DND-41 (cell line): ENCODE measurements at regions not wholly inside any gene's neighbourhood (a gene's known extent, or its start where the extent isn't known, plus 50 kb on each side); places are given as distances from the start of the nearest gene placed in this dataset.

Source experiments
- ATAC-seq: fragments of 200-7000 bp; cut with Tn5 transposase; 3 replicates; pipeline ENCODE4 v1.9.1; 2021; ENCODE audit warnings: low read depth; ENCODE audit not compliant: insufficient read depth
- DNase-seq: peaks from one replicate; pipeline ENCODE4 v3.0.0-alpha.2; 2020
- H2AFZ ChIP-seq: 2 replicates; pipeline ENCODE4 v1.6.0; 2012; ENCODE audit warnings: low read depth, low read length
- H3K27ac ChIP-seq: 2 replicates; pipeline ENCODE4 v1.5.1; 2012; ENCODE audit warnings: low read length, inconsistent platforms
- H3K27me3 ChIP-seq: fragments of 200-600 bp; sonication (generic); 2 replicates; pipeline ENCODE4 v1.6.0; 2012; ENCODE audit warnings: low read length, mild to moderate bottlenecking, inconsistent platforms; ENCODE audit not compliant: insufficient read depth, poor library complexity
- H3K36me3 ChIP-seq: 2 replicates; pipeline ENCODE4 v1.5.1; 2012; ENCODE audit warnings: low read length, inconsistent platforms; ENCODE audit not compliant: insufficient read depth
- H3K4me1 ChIP-seq: 2 replicates; pipeline ENCODE4 v1.5.1; 2012; ENCODE audit warnings: mild to moderate bottlenecking, low read length; ENCODE audit not compliant: insufficient read depth
- H3K4me2 ChIP-seq: 2 replicates; pipeline ENCODE4 v1.6.0; 2012; ENCODE audit warnings: mild to moderate bottlenecking, moderate library complexity, low read length, inconsistent platforms; ENCODE audit not compliant: insufficient read depth
- H3K4me3 ChIP-seq, 2 experiments: fragments of 200-600 bp in 1 of 2; shearing (Covaris generic) in 1 of 2; 2 replicates each; pipeline ENCODE4 v1.5.1; 2012 to 2016; ENCODE audit warnings: inconsistent platforms in 2 of 2, low read length in 2 of 2, mild to moderate bottlenecking in 2 of 2, low read depth in 1 of 2, moderate library complexity in 1 of 2
- H3K79me2 ChIP-seq: 2 replicates; pipeline ENCODE4 v1.6.0; 2012; ENCODE audit warnings: low read length, inconsistent platforms; ENCODE audit not compliant: insufficient read depth
- H3K9ac ChIP-seq: 2 replicates; pipeline ENCODE4 v1.6.0; 2012; ENCODE audit warnings: low read depth, mild to moderate bottlenecking, inconsistent platforms, low read length, moderate library complexity
- H3K9me3 ChIP-seq: 2 replicates; pipeline ENCODE4 v1.5.1; 2012; ENCODE audit warnings: low read length, moderate library complexity, mild to moderate bottlenecking, inconsistent platforms; ENCODE audit not compliant: insufficient read depth, severe bottlenecking
- H4K20me1 ChIP-seq: 2 replicates; pipeline ENCODE4 v1.6.0; 2012; ENCODE audit warnings: low read length; ENCODE audit not compliant: insufficient read depth
- EZH2 ChIP-seq: IDR thresholded peaks from 3 replicates; pipeline ENCODE4 v1.6.1; 2012; ENCODE audit warnings: borderline replicate concordance, low read depth, mild to moderate bottlenecking, moderate library complexity, low read length, inconsistent platforms; ENCODE audit not compliant: severe bottlenecking
- TF ChIP-seq, protein P1 (sequence below): IDR thresholded peaks from 2 replicates; pipeline ENCODE4 v1.5.1; 2012; ENCODE audit warnings: borderline replicate concordance, low read length, moderate library complexity, mild to moderate bottlenecking; ENCODE audit not compliant: poor library complexity, severe bottlenecking; ENCODE audit errors: extremely low read depth

GRCh38 chr9:17025281-17025680, 109.6 kb upstream of the CNTLN start:
- peaks cover 15% of the 10 kb centered on the region for H3K4me1 ChIP-seq
- H3K4me3 ChIP-seq: no peak overlapping the region
- H3K9me3 ChIP-seq: no peaks in the 10 kb centered on the region
- no peak overlapping the region for H3K27ac ChIP-seq
- H3K4me2 ChIP-seq: no peak overlapping the region
- TF ChIP-seq, protein P1, sequence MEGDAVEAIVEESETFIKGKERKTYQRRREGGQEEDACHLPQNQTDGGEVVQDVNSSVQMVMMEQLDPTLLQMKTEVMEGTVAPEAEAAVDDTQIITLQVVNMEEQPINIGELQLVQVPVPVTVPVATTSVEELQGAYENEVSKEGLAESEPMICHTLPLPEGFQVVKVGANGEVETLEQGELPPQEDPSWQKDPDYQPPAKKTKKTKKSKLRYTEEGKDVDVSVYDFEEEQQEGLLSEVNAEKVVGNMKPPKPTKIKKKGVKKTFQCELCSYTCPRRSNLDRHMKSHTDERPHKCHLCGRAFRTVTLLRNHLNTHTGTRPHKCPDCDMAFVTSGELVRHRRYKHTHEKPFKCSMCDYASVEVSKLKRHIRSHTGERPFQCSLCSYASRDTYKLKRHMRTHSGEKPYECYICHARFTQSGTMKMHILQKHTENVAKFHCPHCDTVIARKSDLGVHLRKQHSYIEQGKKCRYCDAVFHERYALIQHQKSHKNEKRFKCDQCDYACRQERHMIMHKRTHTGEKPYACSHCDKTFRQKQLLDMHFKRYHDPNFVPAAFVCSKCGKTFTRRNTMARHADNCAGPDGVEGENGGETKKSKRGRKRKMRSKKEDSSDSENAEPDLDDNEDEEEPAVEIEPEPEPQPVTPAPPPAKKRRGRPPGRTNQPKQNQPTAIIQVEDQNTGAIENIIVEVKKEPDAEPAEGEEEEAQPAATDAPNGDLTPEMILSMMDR: no peak
- TF ChIP-seq EZH2: no peak
- H2AFZ ChIP-seq: no peak overlapping the region
- no peaks in the 10 kb centered on the region for H3K79me2 ChIP-seq
- H3K36me3 ChIP-seq: no peaks in the 10 kb centered on the region
- H3K27me3 ChIP-seq: no peaks in the 10 kb centered on the region
- H4K20me1 ChIP-seq: no peaks in the 10 kb centered on the region
- DNase-seq: no peak
- ATAC-seq: no peak
- H3K9ac ChIP-seq: no peak overlapping the region

- H3K9me3 ChIP-seq: no peaks in the 10 kb centered on the region
- no peak overlapping the region for H3K9ac ChIP-seq
- H2AFZ ChIP-seq: no peak overlapping the region
- H4K20me1 ChIP-seq: no peaks in the 10 kb centered on the region
- H3K4me3 ChIP-seq: no peak overlapping the region
- DNase-seq: no peak
- peaks cover 21% of the 10 kb centered on the region for H3K4me1 ChIP-seq
- no peaks in the 10 kb centered on the region for H3K27me3 ChIP-seq
- no peaks in the 10 kb centered on the region for H3K79me2 ChIP-seq
- no peak overlapping the region for H3K4me2 ChIP-seq
- H3K36me3 ChIP-seq: no peaks in the 10 kb centered on the region
- no peak overlapping the region for H3K27ac ChIP-seq
- TF ChIP-seq, protein P1: no peak
- ATAC-seq: no peak
These were observed 110.7 kb upstream of the CNTLN start for GRCh38 chr9:17024129-17024528.

DNA sequence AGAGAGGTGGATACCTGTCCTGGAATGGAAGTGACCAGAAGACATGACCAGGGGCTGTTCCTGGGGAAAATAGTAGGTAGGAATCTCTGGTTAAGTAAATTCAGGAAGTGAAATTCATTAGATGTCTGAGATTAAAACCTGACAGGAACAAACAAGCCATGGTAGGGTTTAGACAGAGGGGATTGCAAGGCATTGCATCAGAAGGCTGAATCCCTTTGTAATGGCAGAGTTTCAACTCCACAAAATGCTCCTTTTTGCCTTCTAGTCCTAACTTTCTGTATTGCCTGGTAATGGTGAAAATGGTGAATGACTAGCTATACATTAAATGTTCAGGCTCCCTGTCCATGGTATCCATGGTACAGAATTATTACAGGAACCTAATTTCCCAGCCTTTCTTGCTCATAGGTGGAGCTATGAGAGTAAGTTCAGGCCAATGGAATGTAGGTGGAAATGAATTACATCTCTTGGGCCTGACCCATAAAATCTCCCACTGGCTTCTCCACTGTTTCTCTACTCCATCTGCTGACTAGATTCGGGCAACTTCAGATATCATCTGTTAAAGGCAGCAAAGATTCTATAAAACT, 113.4 kb upstream of the CNTLN start:
- no peaks in the 10 kb centered on the region for H4K20me1 ChIP-seq
- DNase-seq (no peak), ATAC-seq (no peak)
- H2AFZ ChIP-seq: peak overlapping the region; percentile 51; the same call in 1 of the 2 replicates
- no peaks in the 10 kb centered on the region for H3K79me2 ChIP-seq
- H3K4me2 ChIP-seq: no peak overlapping the region
- no peaks in the 10 kb centered on the region for H3K27me3 ChIP-seq
- H3K9me3 ChIP-seq: no peaks in the 10 kb centered on the region
- peaks cover 21% of the 10 kb centered on the region for H3K4me1 ChIP-seq
- H3K27ac ChIP-seq: no peak overlapping the region
- H3K9ac ChIP-seq: no peak overlapping the region
- H3K4me3 ChIP-seq: no peak overlapping the region
- TF ChIP-seq, protein P1: no peak
- TF ChIP-seq EZH2: no peak
- no peaks in the 10 kb centered on the region for H3K36me3 ChIP-seq

GRCh38 chr9:17019398-17019797, 115.4 kb upstream of the CNTLN start:
- no peaks in the 10 kb centered on the region for H3K27me3 ChIP-seq
- H4K20me1 ChIP-seq: no peaks in the 10 kb centered on the region
- no peak overlapping the region for H3K4me2 ChIP-seq
- H3K27ac ChIP-seq: no peak overlapping the region
- H2AFZ ChIP-seq: no peak overlapping the region
- DNase-seq (no peak), ATAC-seq (no peak)
- H3K4me1 ChIP-seq: peaks cover 21% of the 10 kb centered on the region
- no peaks in the 10 kb centered on the region for H3K79me2 ChIP-seq
- H3K9ac ChIP-seq: no peak overlapping the region
- H3K9me3 ChIP-seq: no peaks in the 10 kb centered on the region
- H3K4me3 ChIP-seq: no peak overlapping the region
- no peaks in the 10 kb centered on the region for H3K36me3 ChIP-seq
- no peak for TF ChIP-seq EZH2
- TF ChIP-seq, protein P1: no peak
